GM10266 (cell line): ENCODE measurements at regions not wholly inside any gene's neighbourhood (a gene's known extent, or its start where the extent isn't known, plus 50 kb on each side); places are given as distances from the start of the nearest gene placed in this dataset.

Experiments
- DNase-seq: peaks from one replicate; pipeline ENCODE4 v3.0.0; 2012; ENCODE audit errors: extremely low spot score
- CTCF ChIP-seq: IDR thresholded peaks from 2 replicates; pipeline ENCODE4 v1.5.1; 2012; ENCODE audit warnings: mild to moderate bottlenecking, low read depth; ENCODE audit not compliant: control insufficient read depth, insufficient read depth; ENCODE audit errors: missing control alignments

GRCh38 chr2:59428940-59429339, 1124.5 kb downstream of the BCL11A start:
- TF ChIP-seq CTCF: no peak
- no peak for DNase-seq

- TF ChIP-seq CTCF: no peak
- no peak for DNase-seq
Observed at GRCh38 chr2:59427980-59428379, 1125.5 kb downstream of the BCL11A start.

GRCh38 chr2:59425247-59425646, 1128.2 kb downstream of the BCL11A start:
- no peak for DNase-seq

GRCh38 chr2:59413751-59414570, 1139.5 kb downstream of the BCL11A start:
- no peak for DNase-seq
- TF ChIP-seq CTCF: no peak

More at GRCh38 chr2:59425247-59425646, 1128.2 kb downstream of the BCL11A start:
- TF ChIP-seq CTCF: no peak

GRCh38 chr2:59399126-59399525, 1154.3 kb downstream of the BCL11A start:
- TF ChIP-seq CTCF: no peak
- no peak for DNase-seq

GRCh38 chr2:59398081-59398480, 1155.4 kb downstream of the BCL11A start:
- no peak for DNase-seq
- TF ChIP-seq CTCF: no peak

GRCh38 chr2:59395119-59395518, 1154.0 kb upstream of the FANCL start:
- TF ChIP-seq CTCF: no peak
- no peak for DNase-seq
